Muscle layer of colon (tissue), 2 donors: ENCODE measurements at regions not wholly inside any gene's neighbourhood (a gene's known extent, or its start where the extent isn't known, plus 50 kb on each side); places are given as distances from the start of the nearest gene placed in this dataset.

Experiments used
- H3K27ac ChIP-seq: one replicate; pipeline ENCODE4 v1.7.0; 2013; ENCODE audit warnings: low read depth, mild to moderate bottlenecking, low read length, moderate library complexity
- H3K27me3 ChIP-seq, 2 donors: one replicate each; pipeline ENCODE4 v1.7.0; 2013; ENCODE audit warnings: low read length in 2 of 2, mild to moderate bottlenecking in 2 of 2; ENCODE audit not compliant: insufficient read depth in 2 of 2, control insufficient read depth in 1 of 2
- H3K36me3 ChIP-seq: one replicate; pipeline ENCODE4 v1.7.0; 2013; ENCODE audit warnings: mild to moderate bottlenecking, low read length; ENCODE audit not compliant: insufficient read depth
- H3K4me1 ChIP-seq: one replicate; pipeline ENCODE4 v1.7.0; 2013; ENCODE audit warnings: mild to moderate bottlenecking, low read length; ENCODE audit not compliant: insufficient read depth
- H3K4me3 ChIP-seq, 2 donors: one replicate each; pipeline ENCODE4 v1.7.0; 2013; ENCODE audit warnings: low read length in 2 of 2, low read depth in 1 of 2, mild to moderate bottlenecking in 1 of 2, moderate library complexity in 1 of 2
- H3K9ac ChIP-seq: one replicate; pipeline ENCODE4 v1.7.0; 2013; ENCODE audit warnings: low read length
- H3K9me3 ChIP-seq: one replicate; pipeline ENCODE4 v1.7.0; 2013; ENCODE audit warnings: mild to moderate bottlenecking, low read length
- donor health status: abdominal sarcoma.
- donor health status: Adenocarcinoma of cecum.

- H3K9ac ChIP-seq = no peak overlapping the region
- no peaks in the 10 kb centered on the region for H3K4me1 ChIP-seq
- H3K9me3 ChIP-seq = no peaks in the 10 kb centered on the region
- H3K36me3 ChIP-seq = no peaks in the 10 kb centered on the region
- no peaks in the 10 kb centered on the region for H3K27me3 ChIP-seq
- H3K4me3 ChIP-seq = no peak overlapping the region
- no peak overlapping the region for H3K27ac ChIP-seq
Measured at GRCh38 chr1:38420666-38421065, 374.1 kb upstream of the POU3F1 start.

DNA sequence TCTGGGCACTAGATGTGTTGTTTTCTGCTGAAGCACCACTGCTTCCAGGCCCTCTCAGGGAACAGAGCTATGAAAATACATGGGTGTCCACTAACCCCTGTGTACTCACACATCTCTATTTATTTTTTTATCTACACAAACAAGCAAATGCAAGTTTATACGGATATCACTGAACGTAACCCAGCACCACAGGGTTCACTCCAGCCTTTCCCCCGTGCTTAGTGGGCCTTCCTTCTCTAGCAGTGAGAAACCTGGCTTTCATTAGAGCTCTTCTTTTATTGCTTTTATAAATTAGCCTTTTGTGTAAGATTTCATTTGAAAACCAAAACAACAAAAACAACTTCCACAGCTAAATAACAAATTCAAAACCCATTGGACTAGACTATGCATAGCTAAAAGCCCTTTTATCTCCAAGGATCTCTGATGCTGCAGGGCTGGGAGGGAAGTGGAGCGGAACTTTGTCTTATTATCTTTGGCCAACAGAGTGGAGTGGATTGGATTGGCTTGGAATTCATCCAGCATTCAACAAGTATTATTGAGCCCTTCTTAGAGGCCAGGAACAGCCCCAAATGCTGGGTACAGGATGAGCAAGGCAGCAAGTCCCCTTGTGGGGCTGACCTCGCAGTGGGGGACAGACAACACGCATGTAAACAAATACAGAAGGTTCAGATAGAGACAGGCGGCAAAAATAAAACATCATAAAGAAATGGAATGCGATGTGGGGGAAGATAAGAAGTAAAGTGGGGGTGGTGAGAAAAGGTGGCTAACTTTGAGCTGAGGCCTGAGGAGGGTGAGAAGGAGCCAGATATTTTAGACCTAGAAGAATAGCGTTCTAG, 371.8 kb upstream of the POU3F1 start:
- no peaks in the 10 kb centered on the region for H3K27me3 ChIP-seq
- no peak overlapping the region for H3K9ac ChIP-seq
- H3K4me3 ChIP-seq = no peak overlapping the region
- H3K36me3 ChIP-seq = no peaks in the 10 kb centered on the region
- no peaks in the 10 kb centered on the region for H3K4me1 ChIP-seq
- H3K9me3 ChIP-seq = no peaks in the 10 kb centered on the region
- H3K27ac ChIP-seq = no peak overlapping the region

- peaks cover 5% of the 10 kb centered on the region for H3K9me3 ChIP-seq
- no peak overlapping the region for H3K27ac ChIP-seq
- no peaks in the 10 kb centered on the region for H3K27me3 ChIP-seq
- H3K4me3 ChIP-seq = no peak overlapping the region
- H3K36me3 ChIP-seq = no peaks in the 10 kb centered on the region
- H3K9ac ChIP-seq = no peak overlapping the region
- no peaks in the 10 kb centered on the region for H3K4me1 ChIP-seq
Measured at GRCh38 chr1:38403667-38404066, 357.1 kb upstream of the POU3F1 start.

- Histone ChIP-seq H3K27ac (no peak overlapping the region), H3K4me3 (no peak overlapping the region), H3K9ac (no peak overlapping the region), H3K4me1 (no peaks in the 10 kb centered on the region), H3K36me3 (no peaks in the 10 kb centered on the region), H3K9me3 (peaks cover 5% of the 10 kb centered on the region), H3K27me3 (no peaks in the 10 kb centered on the region)
Measured at GRCh38 chr1:38402230-38402815, 355.7 kb upstream of the POU3F1 start.

DNA sequence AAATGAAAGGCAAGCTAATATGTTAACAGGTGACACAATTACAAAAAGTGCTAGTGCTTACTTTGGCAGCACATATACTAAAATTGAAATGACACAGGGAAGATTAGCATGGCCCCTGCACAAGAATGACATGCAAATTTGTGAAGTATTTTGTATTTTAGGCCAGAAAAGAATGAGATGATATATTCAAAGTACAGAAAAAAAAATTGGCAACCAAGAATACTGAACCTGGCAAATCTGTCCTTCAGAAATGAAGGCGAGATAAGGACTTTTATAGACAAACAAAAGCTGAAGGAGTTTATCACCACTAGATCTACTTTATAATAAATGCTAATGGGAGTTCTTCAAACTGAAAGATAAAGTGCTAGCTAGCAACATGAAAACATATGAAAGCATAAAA, 350.0 kb upstream of the POU3F1 start:
- H3K4me1 ChIP-seq = no peaks in the 10 kb centered on the region
- no peak overlapping the region for H3K27ac ChIP-seq
- H3K9ac ChIP-seq = no peak overlapping the region
- no peaks in the 10 kb centered on the region for H3K9me3 ChIP-seq
- no peaks in the 10 kb centered on the region for H3K27me3 ChIP-seq
- H3K4me3 ChIP-seq = no peak overlapping the region
- H3K36me3 ChIP-seq = no peaks in the 10 kb centered on the region

GRCh38 chr1:38394303-38394702, 347.7 kb upstream of the POU3F1 start:
- Histone ChIP-seq H3K27ac (no peak overlapping the region), H3K9me3 (no peaks in the 10 kb centered on the region), H3K4me3 (no peak overlapping the region), H3K4me1 (no peaks in the 10 kb centered on the region), H3K36me3 (no peaks in the 10 kb centered on the region), H3K27me3 (no peaks in the 10 kb centered on the region), H3K9ac (no peak overlapping the region)

- no peak overlapping the region for H3K4me3 ChIP-seq
- H3K27ac ChIP-seq = no peak overlapping the region
- H3K9ac ChIP-seq = no peak overlapping the region
- no peaks in the 10 kb centered on the region for H3K27me3 ChIP-seq
- no peaks in the 10 kb centered on the region for H3K9me3 ChIP-seq
- H3K4me1 ChIP-seq = no peaks in the 10 kb centered on the region
- no peaks in the 10 kb centered on the region for H3K36me3 ChIP-seq
Measured at GRCh38 chr1:38392861-38393260, 346.3 kb upstream of the POU3F1 start.

DNA sequence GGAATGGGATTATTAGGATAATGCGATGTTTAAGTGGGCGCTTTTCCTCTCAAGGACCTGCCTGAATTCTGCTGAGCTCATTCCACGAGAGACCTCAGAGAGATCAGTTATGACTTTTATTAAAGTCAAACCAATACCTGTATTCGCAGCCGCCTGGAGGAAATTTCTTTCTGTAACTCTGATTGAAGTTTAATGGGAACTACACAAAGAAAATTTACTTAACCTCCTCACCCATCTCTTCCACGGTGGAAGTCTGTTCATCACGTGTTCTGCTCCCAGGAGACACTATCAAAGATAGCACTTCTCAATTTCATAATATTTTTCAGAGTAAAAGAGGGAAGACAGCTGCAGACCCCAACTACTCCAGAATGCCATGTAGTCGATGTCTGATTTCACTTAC, 334.7 kb upstream of the POU3F1 start:
- H3K9ac ChIP-seq = no peak overlapping the region
- no peaks in the 10 kb centered on the region for H3K4me1 ChIP-seq
- no peak overlapping the region for H3K4me3 ChIP-seq
- H3K27me3 ChIP-seq = no peaks in the 10 kb centered on the region
- H3K9me3 ChIP-seq = no peaks in the 10 kb centered on the region
- H3K27ac ChIP-seq = no peak overlapping the region
- H3K36me3 ChIP-seq = no peaks in the 10 kb centered on the region

DNA sequence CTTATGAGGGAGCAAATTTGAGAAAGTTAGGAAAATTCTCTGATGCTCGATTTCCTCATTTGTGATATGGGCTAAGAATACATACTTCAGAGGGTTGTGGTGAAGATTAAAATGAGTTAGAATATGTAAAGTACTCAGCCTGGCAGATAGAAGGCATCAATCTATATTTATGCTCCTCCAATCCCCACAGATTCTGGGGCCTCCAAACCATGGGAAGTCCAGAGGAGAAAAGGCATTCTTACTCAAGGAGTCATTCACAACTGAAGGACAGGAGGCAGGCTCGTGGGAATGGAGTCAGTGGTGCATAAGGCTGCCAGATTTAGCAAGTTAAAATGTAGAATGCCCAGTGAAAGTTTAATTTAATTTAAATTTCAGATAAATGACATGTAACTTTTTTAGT, 330.0 kb upstream of the POU3F1 start:
- Histone ChIP-seq H3K27me3 (no peaks in the 10 kb centered on the region), H3K36me3 (no peaks in the 10 kb centered on the region), H3K4me1 (no peaks in the 10 kb centered on the region), H3K27ac (no peak overlapping the region), H3K9ac (no peak overlapping the region), H3K9me3 (no peaks in the 10 kb centered on the region), H3K4me3 (no peak overlapping the region)

GRCh38 chr1:38375035-38375434, 328.4 kb upstream of the POU3F1 start:
- Histone ChIP-seq H3K9ac (no peak overlapping the region), H3K27me3 (no peaks in the 10 kb centered on the region), H3K9me3 (no peaks in the 10 kb centered on the region), H3K36me3 (no peaks in the 10 kb centered on the region), H3K4me3 (no peak overlapping the region), H3K4me1 (no peaks in the 10 kb centered on the region), H3K27ac (no peak overlapping the region)

DNA sequence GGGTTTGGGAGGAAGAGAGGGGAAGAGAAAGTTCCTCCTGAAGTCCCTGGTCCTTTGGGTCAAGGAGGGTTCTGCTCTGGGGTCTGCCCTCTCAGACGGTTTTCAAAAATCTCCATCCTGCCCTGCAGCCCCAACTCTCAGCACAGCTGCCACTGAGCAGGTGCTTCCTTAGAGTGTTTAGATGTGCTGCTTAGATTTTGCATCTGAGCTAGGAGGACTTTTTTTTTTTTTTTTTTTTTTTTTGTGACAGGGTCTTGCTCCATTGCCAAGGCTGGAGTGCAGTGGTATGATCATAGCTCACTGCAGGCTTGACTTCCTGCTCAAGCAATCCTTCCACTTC, 324.9 kb upstream of the POU3F1 start:
- Histone ChIP-seq H3K4me3 (no peak overlapping the region), H3K36me3 (no peaks in the 10 kb centered on the region), H3K27me3 (no peaks in the 10 kb centered on the region), H3K27ac (no peak overlapping the region), H3K4me1 (no peaks in the 10 kb centered on the region), H3K9me3 (no peaks in the 10 kb centered on the region), H3K9ac (no peak overlapping the region)
